ENCODE measurements at regions not wholly inside any gene's neighbourhood (a gene's known extent, or its start where the extent isn't known, plus 50 kb on each side); places are given as distances from the start of the nearest gene placed in this dataset.

DNA sequence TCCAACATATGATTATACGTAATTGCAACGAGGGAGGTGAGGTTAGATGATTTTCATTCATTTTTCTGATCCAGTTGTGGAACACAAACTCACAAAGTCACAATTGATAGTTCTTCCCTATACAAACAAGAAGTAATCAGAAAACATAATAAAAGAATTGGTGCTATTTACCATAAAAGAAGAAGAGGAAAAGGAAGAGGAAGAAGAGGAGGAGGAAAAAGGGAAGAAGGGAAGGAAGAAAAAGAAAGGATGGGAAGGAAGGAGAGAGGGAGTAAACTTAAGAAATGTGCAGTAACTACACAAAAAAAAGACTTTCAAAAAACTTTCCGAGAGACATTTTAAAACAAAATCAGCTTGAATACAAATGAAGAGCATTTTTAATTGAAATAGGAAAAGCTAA, 65.0 kb downstream of the CCDC71L start:
- Histone ChIP-seq H3K4me3 (no peak overlapping the region), H3K27me3 (no peaks in the 10 kb centered on the region), H3K9me3 (no peaks in the 10 kb centered on the region), H3K4me1 (no peaks in the 10 kb centered on the region), H3K36me3 (no peaks in the 10 kb centered on the region), H3K27ac (no peak overlapping the region)
- TF ChIP-seq, protein P1, sequence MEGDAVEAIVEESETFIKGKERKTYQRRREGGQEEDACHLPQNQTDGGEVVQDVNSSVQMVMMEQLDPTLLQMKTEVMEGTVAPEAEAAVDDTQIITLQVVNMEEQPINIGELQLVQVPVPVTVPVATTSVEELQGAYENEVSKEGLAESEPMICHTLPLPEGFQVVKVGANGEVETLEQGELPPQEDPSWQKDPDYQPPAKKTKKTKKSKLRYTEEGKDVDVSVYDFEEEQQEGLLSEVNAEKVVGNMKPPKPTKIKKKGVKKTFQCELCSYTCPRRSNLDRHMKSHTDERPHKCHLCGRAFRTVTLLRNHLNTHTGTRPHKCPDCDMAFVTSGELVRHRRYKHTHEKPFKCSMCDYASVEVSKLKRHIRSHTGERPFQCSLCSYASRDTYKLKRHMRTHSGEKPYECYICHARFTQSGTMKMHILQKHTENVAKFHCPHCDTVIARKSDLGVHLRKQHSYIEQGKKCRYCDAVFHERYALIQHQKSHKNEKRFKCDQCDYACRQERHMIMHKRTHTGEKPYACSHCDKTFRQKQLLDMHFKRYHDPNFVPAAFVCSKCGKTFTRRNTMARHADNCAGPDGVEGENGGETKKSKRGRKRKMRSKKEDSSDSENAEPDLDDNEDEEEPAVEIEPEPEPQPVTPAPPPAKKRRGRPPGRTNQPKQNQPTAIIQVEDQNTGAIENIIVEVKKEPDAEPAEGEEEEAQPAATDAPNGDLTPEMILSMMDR (IDR thresholded peaks at IDR 0.05): no peak
- no peak for DNase-seq (ENCODE audit: low spot score)

DNA sequence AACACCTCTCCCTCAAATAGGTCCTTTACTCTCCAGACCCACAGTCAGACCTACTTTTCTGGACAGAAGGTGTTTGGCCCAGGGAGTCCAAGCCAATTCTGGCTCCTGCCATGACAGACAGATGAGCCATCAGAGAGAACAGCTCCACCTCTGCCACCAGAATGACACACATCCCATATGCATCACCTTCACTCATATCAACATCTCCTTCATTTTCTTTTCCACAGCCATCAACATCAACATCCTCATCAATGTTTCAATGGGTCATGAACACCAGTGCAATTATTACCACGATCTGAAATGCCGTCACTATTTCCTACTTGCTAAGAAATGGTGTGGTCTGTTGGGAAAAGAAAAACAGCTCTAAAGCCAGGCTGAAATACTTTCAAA, 67.9 kb downstream of the CCDC71L start:
- no peaks in the 10 kb centered on the region for H3K4me1 ChIP-seq
- no peak overlapping the region for H3K27ac ChIP-seq
- no peaks in the 10 kb centered on the region for H3K9me3 ChIP-seq
- no peak overlapping the region for H3K4me3 ChIP-seq
- no peak for DNase-seq (ENCODE audit: low spot score)
- H3K27me3 ChIP-seq: no peaks in the 10 kb centered on the region
- TF ChIP-seq, protein P1 (IDR thresholded peaks at IDR 0.05): no peak
- no peaks in the 10 kb centered on the region for H3K36me3 ChIP-seq

DNA sequence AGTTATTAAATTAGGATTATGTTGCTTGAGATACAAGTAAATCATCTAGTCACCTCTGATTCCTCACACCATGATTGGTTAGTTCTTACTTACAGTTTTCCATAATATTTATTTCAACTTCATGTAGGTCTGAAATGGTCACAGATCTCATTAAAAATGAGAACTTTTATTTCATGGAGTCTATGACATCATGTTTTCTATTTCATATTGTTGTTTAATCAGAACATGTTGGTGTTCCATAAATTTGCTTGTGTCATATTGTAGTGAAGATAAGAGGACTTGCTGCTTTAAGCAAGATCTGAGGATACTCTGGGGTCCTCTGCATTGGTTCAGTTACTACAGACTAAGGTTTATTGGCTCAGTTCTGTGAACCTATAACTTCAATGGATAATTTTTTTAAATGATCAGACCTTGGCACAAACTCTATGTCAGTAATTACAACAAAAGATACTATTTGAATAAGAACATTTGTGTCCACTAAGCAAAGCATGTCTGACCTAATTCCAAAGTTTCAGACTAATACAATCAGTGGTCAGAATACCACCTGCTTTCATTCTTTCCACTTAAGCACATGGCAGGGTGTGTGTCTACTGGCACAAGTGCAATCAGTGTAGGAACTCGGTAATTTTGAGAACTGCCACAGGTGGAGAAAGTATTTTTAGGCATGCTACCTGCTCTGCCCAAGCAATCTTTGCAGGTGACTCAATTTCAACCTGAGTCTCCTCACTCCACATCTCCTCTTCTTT, 68.5 kb downstream of the CCDC71L start:
- Histone ChIP-seq H3K4me3 (no peak overlapping the region), H3K27ac (no peak overlapping the region), H3K4me1 (no peaks in the 10 kb centered on the region), H3K9me3 (no peaks in the 10 kb centered on the region), H3K27me3 (no peaks in the 10 kb centered on the region), H3K36me3 (no peaks in the 10 kb centered on the region)
- no peak for DNase-seq (ENCODE audit: low spot score)
- TF ChIP-seq, protein P1 (IDR thresholded peaks at IDR 0.05): no peak

DNA sequence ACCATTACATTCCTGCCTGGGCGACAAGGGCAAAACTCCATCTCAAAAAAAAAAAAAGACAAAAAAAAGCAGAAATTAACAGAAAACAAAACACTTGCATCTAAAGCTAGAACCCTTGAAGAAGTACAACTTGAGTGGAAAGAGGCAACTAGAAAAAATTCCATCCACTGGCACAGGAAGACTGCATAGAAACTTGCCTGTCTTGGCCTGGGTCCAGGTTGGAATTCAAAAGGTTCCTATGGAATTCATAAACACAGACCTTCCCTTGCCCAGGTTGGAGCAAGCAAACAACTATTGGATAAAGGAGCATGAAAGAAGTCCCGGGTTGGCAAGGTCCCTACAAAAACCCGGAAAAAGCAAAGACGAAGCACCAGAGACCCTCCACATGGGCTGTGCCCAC, 69.8 kb downstream of the CCDC71L start:
- DNase-seq (ENCODE audit: low spot score): no peak
- H3K9me3 ChIP-seq: no peaks in the 10 kb centered on the region
- TF ChIP-seq, protein P1 (IDR thresholded peaks at IDR 0.05): no peak
- H3K4me3 ChIP-seq: no peak overlapping the region
- H3K36me3 ChIP-seq: no peaks in the 10 kb centered on the region
- no peaks in the 10 kb centered on the region for H3K27me3 ChIP-seq
- H3K4me1 ChIP-seq: no peaks in the 10 kb centered on the region
- no peak overlapping the region for H3K27ac ChIP-seq

DNA sequence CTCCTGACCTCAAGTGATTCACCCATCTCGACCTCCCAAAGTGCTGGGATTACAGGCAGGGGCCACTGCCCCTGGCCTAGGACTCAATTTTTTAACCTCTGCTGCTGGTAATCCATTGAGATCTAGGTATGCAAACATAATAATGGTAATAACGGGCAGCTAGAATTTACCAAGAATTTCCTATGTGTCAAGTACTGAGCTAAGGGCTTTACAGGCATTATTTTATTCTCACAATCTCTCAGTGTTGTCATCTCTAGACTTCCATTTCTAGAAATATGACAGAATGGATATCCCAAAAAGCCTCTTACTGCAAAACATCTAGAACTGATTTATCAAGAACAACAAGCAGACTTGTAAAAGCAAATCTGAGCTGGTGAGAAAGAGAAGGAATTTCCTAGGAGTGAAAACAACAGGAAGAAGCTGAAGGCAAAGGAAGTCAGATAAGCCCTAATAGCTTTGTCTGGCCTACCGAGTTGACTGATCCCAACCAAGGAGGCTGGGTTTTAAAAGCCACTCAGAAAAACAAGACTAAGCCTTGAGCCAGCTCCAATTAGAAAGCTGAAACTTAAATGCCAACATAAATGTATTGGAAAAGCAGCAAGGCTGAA, 70.6 kb downstream of the CCDC71L start:
- TF ChIP-seq, protein P1 (IDR thresholded peaks at IDR 0.05): no peak
- Histone ChIP-seq H3K36me3 (no peaks in the 10 kb centered on the region), H3K9me3 (no peaks in the 10 kb centered on the region), H3K27me3 (no peaks in the 10 kb centered on the region), H3K27ac (no peak overlapping the region), H3K4me1 (no peaks in the 10 kb centered on the region), H3K4me3 (no peak overlapping the region)
- DNase-seq (ENCODE audit: low spot score): no peak
